SK-N-SH (cell line): ENCODE measurements at regions not wholly inside any gene's neighbourhood (a gene's known extent, or its start where the extent isn't known, plus 50 kb on each side); places are given as distances from the start of the nearest gene placed in this dataset.
A peak's percentile ranks its signal among the peaks of the same experiment; 100 is the strongest.

ENCODE experiments used
- CTCF ChIA-PET: fragments of 300-600, 350-600 bp; formaldehyde crosslinking; extraction: SDS; loops from one replicate; lab custom pipeline; 2021; lab: Yijun Ruan, JAX
- POLR2A ChIA-PET: fragments of 350-600 bp; sonication (Branson Sonifier 250); formaldehyde crosslinking; extraction: SDS; loops from one replicate; lab custom pipeline; 2020; ENCODE audit warnings: antibody characterized with exemption, inconsistent platforms; lab: Yijun Ruan, JAX
- DNase-seq: peaks from one replicate; pipeline ENCODE4 v3.0.0; 2012
- H2AFZ ChIP-seq: fragments of 200-600 bp; sonication (generic); 2 replicates; pipeline ENCODE4 v1.8.1; 2016; ENCODE audit warnings: antibody characterized with exemption, mild to moderate bottlenecking, low read depth
- H3F3A ChIP-seq: fragments of 200-600 bp; sonication (generic); replicated peaks from 2 replicates; pipeline ENCODE3; 2016; ENCODE audit warnings: antibody characterized with exemption, mild to moderate bottlenecking; ENCODE audit not compliant: insufficient read depth
- H3K27ac ChIP-seq, 2 experiments: fragments of 200-500 bp in 1 of 2; fragments of 200-600 bp in 1 of 2; sonication (Bioruptor generic) in 1 of 2; sonication (generic), shearing (Covaris generic) in 1 of 2; 2 replicates each; pipeline versions ENCODE4 v1.5.1 to v1.6.1; 2014 to 2016; ENCODE audit warnings: low read depth in 2 of 2, inconsistent platforms in 1 of 2, low read length in 1 of 2, mild to moderate bottlenecking in 1 of 2, mixed read lengths in 1 of 2
- H3K27me3 ChIP-seq: fragments of 200-600 bp; sonication (generic), shearing (Covaris generic); 2 replicates; pipeline ENCODE4 v1.6.1; 2016; ENCODE audit warnings: mixed run types; ENCODE audit not compliant: insufficient read depth
- H3K36me3 ChIP-seq, 2 experiments: fragments of 200-500 bp in 1 of 2; fragments of 200-600 bp in 1 of 2; sonication (Bioruptor generic) in 1 of 2; sonication (generic) in 1 of 2; replicated peaks in 1 of 2; 2 replicates each; pipeline versions ENCODE3 to v1.5.1; 2014 to 2016; ENCODE audit warnings: low read length in 1 of 2, mild to moderate bottlenecking in 1 of 2; ENCODE audit not compliant: insufficient read depth in 2 of 2, control insufficient read depth in 1 of 2
- H3K4me1 ChIP-seq, 2 experiments: fragments of 200-500 bp in 1 of 2; fragments of 200-600 bp in 1 of 2; sonication (Bioruptor generic) in 1 of 2; sonication (generic), shearing (Covaris generic) in 1 of 2; 2 replicates each; pipeline versions ENCODE4 v1.5.1 to v1.6.1; 2014 to 2016; ENCODE audit warnings: low read depth in 1 of 2, low read length in 1 of 2, mixed run types in 1 of 2; ENCODE audit not compliant: insufficient read depth in 2 of 2, control insufficient read depth in 1 of 2
- H3K4me2 ChIP-seq: fragments of 200-600 bp; sonication (generic), shearing (Covaris generic); 2 replicates; pipeline ENCODE4 v1.6.1; 2017; ENCODE audit warnings: mixed run types
- H3K4me3 ChIP-seq, 2 experiments: fragments of 200-500 bp in 1 of 2; fragments of 200-600 bp in 1 of 2; sonication (Bioruptor generic) in 1 of 2; sonication (generic), shearing (Covaris generic) in 1 of 2; 2 replicates each; pipeline versions ENCODE4 v1.5.1 to v1.8.1; 2014 to 2016; ENCODE audit warnings: low read depth in 2 of 2, inconsistent platforms in 1 of 2, low read length in 1 of 2, mild to moderate bottlenecking in 1 of 2, mixed read lengths in 1 of 2, moderate library complexity in 1 of 2
- H3K79me2 ChIP-seq: fragments of 200-600 bp; sonication (generic); 2 replicates; pipeline ENCODE4 v1.8.1; 2017; ENCODE audit warnings: mild to moderate bottlenecking; ENCODE audit not compliant: insufficient read depth
- H3K9ac ChIP-seq: fragments of 200-600 bp; sonication (generic); 2 replicates; pipeline ENCODE4 v1.6.1; 2017; ENCODE audit warnings: mixed run types
- H3K9me2 ChIP-seq: fragments of 200-600 bp; sonication (generic); 2 replicates; pipeline ENCODE4 v1.6.1; 2017; ENCODE audit warnings: mixed run types
- H3K9me3 ChIP-seq: fragments of 200-600 bp; sonication (generic); 2 replicates; pipeline ENCODE4 v1.6.1; 2017; ENCODE audit warnings: mixed run types, mild to moderate bottlenecking, moderate library complexity
- H4K20me1 ChIP-seq: fragments of 200-600 bp; sonication (generic); 2 replicates; pipeline ENCODE4 v1.6.1; 2017; ENCODE audit warnings: mild to moderate bottlenecking, mixed run types; ENCODE audit not compliant: insufficient read depth
- ELF1 ChIP-seq: IDR thresholded peaks from 2 replicates; pipeline ENCODE4 v1.4.0; 2012
- EZH2phosphoT487 ChIP-seq: fragments of 200-600 bp; sonication (generic); IDR thresholded peaks from 2 replicates; pipeline ENCODE4 v1.6.1; 2017; ENCODE audit warnings: low read depth, mixed run types, mild to moderate bottlenecking, antibody characterized with exemption, moderate library complexity, borderline replicate concordance
- FOSL2 ChIP-seq: IDR thresholded peaks from 2 replicates; pipeline ENCODE4 v1.4.0; 2012; ENCODE audit warnings: low read depth, mild to moderate bottlenecking, moderate library complexity, borderline replicate concordance
- FOXJ3 ChIP-seq: sonication (generic); formaldehyde crosslinking; IDR thresholded peaks from 2 replicates; pipeline ENCODE4 v1.5.1; 2020; ENCODE audit warnings: mild to moderate bottlenecking, missing genetic modification reagents
- GATA2 ChIP-seq: sonication (generic); formaldehyde crosslinking; IDR thresholded peaks from 2 replicates; pipeline ENCODE4 v1.5.0; 2020; ENCODE audit warnings: mild to moderate bottlenecking, missing genetic modification reagents
- MEF2A ChIP-seq: IDR thresholded peaks from 2 replicates; pipeline ENCODE4 v1.4.0; 2012; ENCODE audit warnings: low read depth, borderline replicate concordance
- MXI1 ChIP-seq: IDR thresholded peaks from 2 replicates; pipeline ENCODE4 v1.6.1; 2012; ENCODE audit warnings: mild to moderate bottlenecking, low read depth, low read length, improper control_type of control experiment
- NRF1 ChIP-seq: IDR thresholded peaks from 2 replicates; pipeline ENCODE4 v1.6.1; 2012; ENCODE audit warnings: low read depth, mild to moderate bottlenecking, low read length
- PBX3 ChIP-seq: IDR thresholded peaks from 2 replicates; pipeline ENCODE4; 2012
- POLR2AphosphoS5 ChIP-seq: IDR thresholded peaks from 2 replicates; pipeline ENCODE4 v1.6.1; 2012; ENCODE audit warnings: low read depth, low read length
- RAD21 ChIP-seq: IDR thresholded peaks from 2 replicates; pipeline ENCODE4 v1.6.1; 2012; ENCODE audit warnings: mild to moderate bottlenecking, low read length
- RFX5 ChIP-seq: IDR thresholded peaks from 2 replicates; pipeline ENCODE4 v1.6.1; 2012; ENCODE audit warnings: mild to moderate bottlenecking, improper control_type of control experiment, low read length
- RXRA ChIP-seq: IDR thresholded peaks from 2 replicates; pipeline ENCODE4 v1.4.0; 2012; ENCODE audit warnings: low read depth, mild to moderate bottlenecking, borderline replicate concordance
- USF1 ChIP-seq: IDR thresholded peaks from 2 replicates; pipeline ENCODE4 v1.4.0; 2012; ENCODE audit warnings: low read depth, borderline replicate concordance
- WGBS: methylation state at CpG from one replicate; pipeline ENCODE4 v1.1.6; 2017; ENCODE audit warnings: low lambda C conversion rate; 5-methylcytosine and 5-hydroxymethylcytosine counted together
- TF ChIP-seq, protein P1 (sequence below): fragments of 150-350 bp; IDR thresholded peaks from 2 replicates; pipeline ENCODE4 v1.6.1; 2016; ENCODE audit warnings: mild to moderate bottlenecking, low read depth, low read length
- TF ChIP-seq, protein P2 (sequence below): fragments of 150-350 bp; IDR thresholded peaks from 2 replicates; pipeline ENCODE4 v1.6.1; 2017; ENCODE audit warnings: antibody characterized with exemption, low read length, low read depth, borderline replicate concordance

- CTCF ChIA-PET: interaction anchor here (1.0 to 5.8 kb wide), 6 partner anchors 58 to 411 kb away, joined by 3 to 66 read pairs (median 4); no protein-coding TSS in a partner anchor
These were observed 350.8 kb downstream of the FBXO8 start for GRCh38 chr4:173932701-173933100.

More at GRCh38 chr4:173932701-173933100, 350.8 kb downstream of the FBXO8 start:
- Histone ChIP-seq H3K9me3 (no peaks in the 10 kb centered on the region), H3K9me2 (no peaks in the 10 kb centered on the region), H3F3A (peaks cover 4% of the 10 kb centered on the region), H3K36me3 (no peaks in the 10 kb centered on the region), H3K27me3 (no peaks in the 10 kb centered on the region), H3K4me2 (no peak overlapping the region), H3K4me1 (peaks cover 24 to 79% of the 10 kb centered on the region in 2 experiments; a peak in 3 of 4 replicates), H2AFZ (no peak overlapping the region), H3K27ac (peak overlapping the region in 1 of 2 experiments; percentile 100; a peak in 2 of 4 replicates)
- WGBS: 59% methylated on average over 2 of the region's 2 CpGs
- no peak for DNase-seq
- no peak for TF ChIP-seq EZH2phosphoT487
- no peak for TF ChIP-seq USF1
- no peak for TF ChIP-seq PBX3
- TF ChIP-seq, protein P1, sequence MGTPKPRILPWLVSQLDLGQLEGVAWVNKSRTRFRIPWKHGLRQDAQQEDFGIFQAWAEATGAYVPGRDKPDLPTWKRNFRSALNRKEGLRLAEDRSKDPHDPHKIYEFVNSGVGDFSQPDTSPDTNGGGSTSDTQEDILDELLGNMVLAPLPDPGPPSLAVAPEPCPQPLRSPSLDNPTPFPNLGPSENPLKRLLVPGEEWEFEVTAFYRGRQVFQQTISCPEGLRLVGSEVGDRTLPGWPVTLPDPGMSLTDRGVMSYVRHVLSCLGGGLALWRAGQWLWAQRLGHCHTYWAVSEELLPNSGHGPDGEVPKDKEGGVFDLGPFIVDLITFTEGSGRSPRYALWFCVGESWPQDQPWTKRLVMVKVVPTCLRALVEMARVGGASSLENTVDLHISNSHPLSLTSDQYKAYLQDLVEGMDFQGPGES: no peak
- no peak for TF ChIP-seq GATA2
- TF ChIP-seq MEF2A: no peak
- TF ChIP-seq FOXJ3 (CRISPR knock-in tag): no peak
- TF ChIP-seq, protein P2, sequence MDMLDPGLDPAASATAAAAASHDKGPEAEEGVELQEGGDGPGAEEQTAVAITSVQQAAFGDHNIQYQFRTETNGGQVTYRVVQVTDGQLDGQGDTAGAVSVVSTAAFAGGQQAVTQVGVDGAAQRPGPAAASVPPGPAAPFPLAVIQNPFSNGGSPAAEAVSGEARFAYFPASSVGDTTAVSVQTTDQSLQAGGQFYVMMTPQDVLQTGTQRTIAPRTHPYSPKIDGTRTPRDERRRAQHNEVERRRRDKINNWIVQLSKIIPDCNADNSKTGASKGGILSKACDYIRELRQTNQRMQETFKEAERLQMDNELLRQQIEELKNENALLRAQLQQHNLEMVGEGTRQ: no peak
- no peak for TF ChIP-seq RAD21
- TF ChIP-seq RXRA: no peak
- TF ChIP-seq RFX5: no peak
- TF ChIP-seq POLR2AphosphoS5: no peak
- no peak for TF ChIP-seq ELF1
- no peak for TF ChIP-seq NRF1
- TF ChIP-seq FOSL2: no peak
- TF ChIP-seq MXI1: no peak
- TF ChIP-seq, all 33 proteins: peak for 0
- Histone ChIP-seq H4K20me1 (no peaks in the 10 kb centered on the region), H3K79me2 (no peaks in the 10 kb centered on the region), H3K9ac (no peak overlapping the region), H3K4me3 (no peak overlapping the region)
- POLR2A ChIA-PET: interaction anchor here (0.6 to 5.4 kb wide), 3 partner anchors 77 to 414 kb away, joined by 3 to 101 read pairs (median 4); partner anchors contain the start of gene HAND2
